ENCODE measurements at regions not wholly inside any gene's neighbourhood (a gene's known extent, or its start where the extent isn't known, plus 50 kb on each side); places are given as distances from the start of the nearest gene placed in this dataset.

- peak; percentile 30 for DNase-seq (ENCODE audit: extremely low read depth, low read depth)
Observed at GRCh38 chr4:27702730-27703431, 842.2 kb downstream of the STIM2 start.

GRCh38 chr4:27703771-27704170 is 843.1 kb downstream of the STIM2 start:
- no peak for DNase-seq (ENCODE audit: extremely low read depth, low read depth)

DNA sequence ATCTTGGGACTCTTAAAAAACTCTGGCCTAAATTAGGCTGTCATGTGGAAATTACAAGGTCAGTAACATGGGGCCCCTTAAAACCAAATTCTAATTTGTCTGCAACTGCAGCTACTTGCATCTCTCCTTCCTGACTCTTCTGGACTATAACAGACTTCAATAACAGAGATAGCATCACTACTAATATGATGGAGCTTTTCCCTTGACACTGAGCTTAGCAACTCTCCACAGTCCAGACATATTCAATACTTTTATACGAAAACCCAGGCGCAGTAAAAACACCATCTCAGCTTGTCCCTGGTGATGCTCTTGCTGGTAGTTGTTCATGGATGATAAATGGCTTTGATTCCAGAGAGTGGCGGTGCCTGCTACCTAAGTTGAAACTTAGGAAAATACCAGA is 850.4 kb downstream of the STIM2 start:
- DNase-seq (ENCODE audit: extremely low read depth, low read depth): no peak

- DNase-seq (ENCODE audit: extremely low read depth, low read depth): no peak
Observed at GRCh38 chr4:27714073-27714472, 853.4 kb downstream of the STIM2 start.

DNA sequence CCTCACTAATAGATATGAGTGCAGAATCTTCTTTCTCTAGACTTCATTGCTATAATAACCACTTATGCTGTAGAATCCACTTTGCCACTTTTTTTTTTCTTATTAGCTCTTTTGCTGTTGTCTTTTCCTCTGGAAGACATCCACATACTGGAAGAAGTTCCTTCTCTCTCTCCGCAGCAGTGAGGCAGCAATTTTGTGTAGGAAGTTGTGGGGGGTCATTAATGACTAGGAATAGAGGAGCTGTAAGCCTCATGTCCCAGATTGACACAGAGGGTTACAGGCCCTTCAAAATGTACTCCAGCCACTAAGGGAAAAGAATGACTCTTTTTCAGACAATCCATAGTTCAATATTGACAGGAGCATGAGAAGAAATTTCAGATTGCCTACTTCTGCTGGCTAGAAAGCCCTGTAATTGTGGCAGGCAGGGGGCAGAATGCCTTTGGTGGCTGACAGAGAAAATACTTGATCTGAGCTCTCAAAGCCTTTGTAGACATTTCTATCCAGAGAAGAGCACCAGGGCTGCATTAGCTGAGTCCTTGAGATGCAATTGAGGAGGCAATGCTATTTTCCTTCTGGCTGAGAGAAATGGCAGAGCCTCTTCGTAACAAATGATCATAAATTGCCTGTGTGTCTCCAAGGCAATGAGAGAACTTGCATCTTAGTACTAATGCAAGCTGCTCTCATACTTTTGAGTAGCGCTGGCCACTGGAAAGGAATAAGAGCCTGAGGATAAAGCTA is 856.2 kb downstream of the STIM2 start:
- DNase-seq (ENCODE audit: extremely low read depth, low read depth): no peak

DNA sequence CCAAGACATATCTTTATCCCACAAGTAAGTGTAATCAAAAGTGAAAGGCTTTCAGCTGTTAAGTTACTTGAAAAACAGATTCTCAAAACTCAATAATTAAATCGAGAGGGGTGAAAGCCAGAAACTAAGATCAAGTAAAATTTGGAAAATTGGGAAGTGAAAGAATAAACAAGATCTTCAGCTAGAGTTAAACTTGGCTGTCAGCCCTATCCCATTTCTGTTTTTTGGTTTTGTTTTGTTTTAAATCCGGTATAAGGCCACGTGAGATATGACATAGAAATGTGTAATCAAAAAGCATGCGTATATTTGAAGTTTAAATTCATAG is 856.8 kb downstream of the STIM2 start:
- no peak for DNase-seq (ENCODE audit: extremely low read depth, low read depth)

DNA sequence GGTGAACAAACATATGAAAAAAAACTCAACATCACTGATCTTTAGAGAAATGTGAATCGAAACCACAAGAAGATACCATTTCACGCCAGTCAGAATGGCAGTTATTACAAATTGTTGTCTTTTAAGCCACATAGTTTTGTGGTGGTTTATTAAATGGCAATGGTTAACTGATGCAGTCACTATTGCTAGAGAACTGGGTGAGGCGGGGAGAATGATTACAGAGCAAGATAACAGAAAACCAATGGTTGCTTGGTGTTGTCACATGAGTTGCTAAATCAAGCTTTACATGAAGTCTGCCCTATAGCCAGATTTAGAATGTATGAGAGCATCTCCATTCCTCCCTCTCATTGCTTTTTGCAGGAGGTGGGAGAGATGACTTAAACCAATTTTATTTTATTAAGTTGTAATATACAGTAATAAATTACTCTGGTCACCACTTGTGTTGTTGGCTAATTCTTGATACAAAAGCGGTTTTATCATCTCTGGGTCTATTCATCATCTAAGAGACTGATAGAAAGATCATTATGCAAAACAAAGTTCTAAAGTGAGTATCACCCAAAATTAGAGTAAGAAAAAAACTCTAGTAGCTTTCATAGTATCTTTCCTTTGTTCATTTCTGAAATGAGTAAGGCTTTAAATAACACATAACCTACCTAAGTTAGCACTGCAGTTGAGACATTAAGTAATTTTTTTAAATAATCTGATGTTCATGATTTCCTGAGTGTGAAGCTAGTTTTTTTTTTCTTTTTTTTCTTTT is 859.5 kb downstream of the STIM2 start:
- DNase-seq (ENCODE audit: extremely low read depth, low read depth): no peak

- DNase-seq (ENCODE audit: extremely low read depth, low read depth): no peak
Observed at GRCh38 chr4:27721193-27721592, 860.6 kb downstream of the STIM2 start.

GRCh38 chr4:27728892-27729291 is 868.3 kb downstream of the STIM2 start:
- no peak for DNase-seq (ENCODE audit: extremely low read depth, low read depth)

GRCh38 chr4:27742816-27743215 is 882.2 kb downstream of the STIM2 start:
- no peak for DNase-seq (ENCODE audit: extremely low read depth, low read depth)

GRCh38 chr4:27759611-27760575 is 899.3 kb downstream of the STIM2 start:
- peak; percentile 83 for DNase-seq (ENCODE audit: extremely low read depth, low read depth)

GRCh38 chr4:27763830-27764525 is 903.3 kb downstream of the STIM2 start:
- DNase-seq (ENCODE audit: extremely low read depth, low read depth): peak; percentile 38

GRCh38 chr4:27764526-27764837 is 903.8 kb downstream of the STIM2 start:
- DNase-seq (ENCODE audit: extremely low read depth, low read depth): no peak

- DNase-seq (ENCODE audit: extremely low read depth, low read depth): no peak
Observed at GRCh38 chr4:27770895-27771294, 910.3 kb downstream of the STIM2 start.

- no peak for DNase-seq (ENCODE audit: extremely low read depth, low read depth)
Observed at GRCh38 chr4:27775156-27775555, 914.5 kb downstream of the STIM2 start.

DNA sequence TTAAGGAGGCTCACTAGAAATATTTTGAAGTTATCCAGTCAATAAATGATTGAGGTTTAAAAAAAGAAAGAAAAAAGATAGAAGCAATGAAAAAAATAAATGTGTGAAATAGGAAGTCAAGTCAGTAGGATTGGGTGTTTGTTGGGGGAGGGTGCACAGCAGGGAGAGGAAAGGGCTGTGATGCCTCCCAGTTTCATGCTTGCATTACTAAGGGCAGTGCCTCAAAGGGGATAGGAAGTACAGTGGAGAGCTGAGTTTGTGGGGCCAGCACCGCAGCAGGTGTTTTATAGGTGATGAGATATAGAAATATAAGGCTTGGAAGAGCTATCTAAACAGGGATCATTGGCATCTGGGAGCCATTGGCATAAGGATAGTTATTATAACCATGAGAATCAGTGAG is 919.2 kb downstream of the STIM2 start:
- DNase-seq (ENCODE audit: extremely low read depth, low read depth): no peak

DNA sequence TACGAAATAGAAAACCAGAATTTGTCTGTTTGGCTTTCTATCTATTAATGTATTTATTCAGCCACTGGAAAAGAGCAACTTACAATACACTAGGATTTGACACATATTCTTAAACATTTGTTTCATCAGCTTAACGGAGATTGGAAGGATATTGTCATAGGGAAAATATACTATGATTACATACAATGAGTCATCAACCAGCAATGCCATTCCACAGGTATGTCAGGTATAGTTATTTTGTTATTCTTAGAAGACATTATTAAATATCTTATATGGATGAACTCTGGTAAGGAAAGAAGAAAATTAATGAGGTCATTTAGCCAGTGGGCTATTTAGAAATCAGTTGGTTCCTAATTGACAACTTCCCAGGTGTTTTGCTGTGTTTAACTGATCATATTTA is 926.6 kb downstream of the STIM2 start:
- DNase-seq (ENCODE audit: extremely low read depth, low read depth): no peak

- DNase-seq (ENCODE audit: extremely low read depth, low read depth): no peak
Observed at GRCh38 chr4:27789773-27790172, 929.1 kb downstream of the STIM2 start.

- no peak for DNase-seq (ENCODE audit: extremely low read depth, low read depth)
Observed at GRCh38 chr4:27790911-27791310, 930.3 kb downstream of the STIM2 start.

- DNase-seq (ENCODE audit: extremely low read depth, low read depth): no peak
Observed at GRCh38 chr4:27791640-27792039, 931.0 kb downstream of the STIM2 start.
